OCI-LY1 (cell line): ENCODE measurements at regions not wholly inside any gene's neighbourhood (a gene's known extent, or its start where the extent isn't known, plus 50 kb on each side); places are given as distances from the start of the nearest gene placed in this dataset.

ENCODE experiments used
- CTCF ChIP-seq: fragments of 200-600 bp; sonication (generic), shearing (Covaris generic); IDR thresholded peaks from 2 replicates; pipeline ENCODE4 v1.5.1; 2017; ENCODE audit warnings: mild to moderate bottlenecking, antibody characterized with exemption, low read length, moderate library complexity, mixed read lengths
- EZH2 ChIP-seq: fragments of 200-600 bp; sonication (generic), shearing (Covaris generic); IDR thresholded peaks from 2 replicates; pipeline ENCODE4 v1.8.0; 2017; ENCODE audit warnings: borderline replicate concordance, mixed run types, mild to moderate bottlenecking, antibody characterized with exemption, low read length, moderate library complexity, mixed read lengths

- no peak for TF ChIP-seq CTCF
- TF ChIP-seq EZH2, result no peak
Measured at GRCh38 chr18:27411013-27411412, 225.9 kb upstream of the CHST9 start.
